H1 (cell line): ENCODE measurements at regions not wholly inside any gene's neighbourhood (a gene's known extent, or its start where the extent isn't known, plus 50 kb on each side); places are given as distances from the start of the nearest gene placed in this dataset.

Experiments
- CTCF ChIA-PET: fragments of 300-600 bp; sonication (Branson Sonifier 250); formaldehyde crosslinking; loops from one replicate; lab custom pipeline; 2021; ENCODE audit not compliant: partially characterized antibody; lab: Charles Lee
- POLR2A ChIA-PET: fragments of 300-600 bp; sonication (Branson Sonifier 250); formaldehyde crosslinking; loops from one replicate; lab custom pipeline; 2021; ENCODE audit warnings: inconsistent platforms; ENCODE audit not compliant: partially characterized antibody; lab: Charles Lee
- DNase-seq, 2 experiments: peaks; one replicate each; pipeline versions ENCODE4 v3.0.0 to v3.0.0-alpha.2; 2010 to 2022; ENCODE audit warnings: low spot score in 2 of 2, low read depth in 1 of 2, mixed read lengths in 1 of 2
- FAIRE-seq: peaks from 2 replicates; lab custom pipeline; 2011; peaks lifted over from hg19 to GRCh38; lab: Jason Lieb, UNC
- H2AFZ ChIP-seq: 2 replicates; pipeline ENCODE4 v1.8.1; 2012; ENCODE audit warnings: low read length, inconsistent platforms
- H2AK5ac ChIP-seq: 2 replicates; pipeline ENCODE4 v1.6.1; 2013; ENCODE audit warnings: low read depth, low read length
- H2BK120ac ChIP-seq: replicated peaks from 2 replicates; pipeline ENCODE3; 2013; ENCODE audit warnings: low read depth, low read length, inconsistent platforms
- H2BK12ac ChIP-seq: 2 replicates; pipeline ENCODE4 v1.6.1; 2013; ENCODE audit warnings: low read depth, low read length
- H2BK15ac ChIP-seq: 2 replicates; pipeline ENCODE4 v1.6.1; 2013; ENCODE audit warnings: low read length
- H2BK20ac ChIP-seq: 2 replicates; pipeline ENCODE4 v1.6.1; 2013; ENCODE audit warnings: low read length
- H2BK5ac ChIP-seq: 2 replicates; pipeline ENCODE4 v1.6.1; 2013; ENCODE audit warnings: low read depth, low read length
- H3K14ac ChIP-seq: 2 replicates; pipeline ENCODE4 v1.6.1; 2013; ENCODE audit warnings: inconsistent platforms; ENCODE audit not compliant: insufficient read length
- H3K18ac ChIP-seq: 2 replicates; pipeline ENCODE4 v1.6.1; 2013; ENCODE audit warnings: low read length; ENCODE audit errors: extremely low read depth
- H3K23ac ChIP-seq: 2 replicates; pipeline ENCODE4 v1.6.1; 2013; ENCODE audit warnings: inconsistent platforms; ENCODE audit not compliant: insufficient read length
- H3K23me2 ChIP-seq: 2 replicates; pipeline ENCODE4 v1.6.1; 2013; ENCODE audit warnings: low read depth, low read length
- H3K27ac ChIP-seq: 2 replicates; pipeline ENCODE4 v1.6.1; 2011; ENCODE audit warnings: low read depth, low read length, inconsistent platforms
- H3K27me3 ChIP-seq, 4 experiments: replicated peaks in 1 of 4; 1 replicate in 1 of 4; 2 replicates in 3 of 4; pipeline versions ENCODE4 v1.6.1 to v1.8.1; 2011 to 2013; ENCODE audit warnings: low read length in 3 of 4, mild to moderate bottlenecking in 3 of 4, inconsistent platforms in 2 of 4, mixed read lengths in 2 of 4, moderate library complexity in 1 of 4; ENCODE audit not compliant: control insufficient read depth in 3 of 4, insufficient read depth in 3 of 4; ENCODE audit errors: extremely low read depth in 1 of 4
- H3K36me3 ChIP-seq, 4 experiments: 2 replicates each; pipeline versions ENCODE4 v1.6.1 to v1.8.1; 2011 to 2013; ENCODE audit warnings: mild to moderate bottlenecking in 4 of 4, low read length in 3 of 4, moderate library complexity in 2 of 4, control low read depth in 1 of 4, inconsistent platforms in 1 of 4; ENCODE audit not compliant: insufficient read depth in 4 of 4, control insufficient read depth in 2 of 4
- H3K4ac ChIP-seq: replicated peaks from 2 replicates; pipeline ENCODE3; 2013; ENCODE audit warnings: low read length, low read depth, mixed read lengths, inconsistent platforms; ENCODE audit not compliant: insufficient read length
- H3K4me1 ChIP-seq, 4 experiments: replicated peaks in 1 of 4; 1 replicate in 1 of 4; 2 replicates in 3 of 4; pipeline versions ENCODE4 v1.6.1 to v1.8.1; 2011 to 2013; ENCODE audit warnings: low read length in 3 of 4, inconsistent platforms in 2 of 4, mixed read lengths in 1 of 4; ENCODE audit not compliant: insufficient read depth in 4 of 4, control insufficient read depth in 3 of 4
- H3K4me2 ChIP-seq, 2 experiments: 2 replicates each; pipeline versions ENCODE4 v1.6.1 to v1.8.1; 2011 to 2013; ENCODE audit warnings: low read depth in 2 of 2, low read length in 2 of 2, control low read depth in 1 of 2, inconsistent platforms in 1 of 2, mild to moderate bottlenecking in 1 of 2; ENCODE audit not compliant: insufficient read depth in 1 of 2
- H3K4me3 ChIP-seq, 4 experiments: fragments of 200-600, 300-600 bp in 1 of 4; sonication (generic), shearing (Covaris generic), sonication (Bioruptor Twin) in 1 of 4; 2 replicates each; pipeline versions ENCODE4 v1.5.1 to v1.8.1; 2011 to 2016; ENCODE audit warnings: low read length in 4 of 4, low read depth in 3 of 4, control low read depth in 2 of 4, inconsistent platforms in 2 of 4, mild to moderate bottlenecking in 2 of 4, mixed read lengths in 1 of 4, moderate library complexity in 1 of 4; ENCODE audit not compliant: insufficient read depth in 2 of 4; ENCODE audit errors: extremely low read depth in 1 of 4
- H3K56ac ChIP-seq: replicated peaks from 2 replicates; pipeline ENCODE3; 2013; ENCODE audit warnings: low read depth, mild to moderate bottlenecking, mixed read lengths, low read length, inconsistent platforms; ENCODE audit not compliant: insufficient read length
- H3K79me1 ChIP-seq: 2 replicates; pipeline ENCODE4 v1.6.1; 2013; ENCODE audit warnings: low read depth, low read length, control low read depth
- H3K79me2 ChIP-seq, 2 experiments: 2 replicates each; pipeline versions ENCODE4 v1.6.1 to v1.8.1; 2012 to 2013; ENCODE audit warnings: low read length in 2 of 2, mild to moderate bottlenecking in 2 of 2, inconsistent platforms in 1 of 2; ENCODE audit not compliant: insufficient read depth in 2 of 2, control insufficient read depth in 1 of 2
- H3K9ac ChIP-seq, 4 experiments: replicated peaks in 1 of 4; 1 replicate in 1 of 4; 2 replicates in 3 of 4; pipeline versions ENCODE4 v1.6.1 to v1.8.1; 2011 to 2013; ENCODE audit warnings: low read depth in 3 of 4, low read length in 3 of 4, control low read depth in 2 of 4, mild to moderate bottlenecking in 2 of 4, moderate library complexity in 2 of 4, inconsistent platforms in 1 of 4; ENCODE audit errors: extremely low read depth in 1 of 4
- H3K9me3 ChIP-seq, 2 experiments: 2 replicates each; pipeline versions ENCODE4 v1.6.1 to v1.8.1; 2012 to 2013; ENCODE audit warnings: mild to moderate bottlenecking in 2 of 2, moderate library complexity in 2 of 2, control low read depth in 1 of 2, inconsistent platforms in 1 of 2, low read depth in 1 of 2, low read length in 1 of 2, mixed read lengths in 1 of 2; ENCODE audit not compliant: insufficient read depth in 2 of 2
- H4K20me1 ChIP-seq, 2 experiments: replicated peaks in 1 of 2; 2 replicates each; pipeline versions ENCODE3 to v1.8.1; 2011 to 2013; ENCODE audit warnings: inconsistent platforms in 2 of 2, low read length in 2 of 2, mild to moderate bottlenecking in 1 of 2; ENCODE audit not compliant: insufficient read depth in 2 of 2, control insufficient read depth in 1 of 2
- H4K5ac ChIP-seq: 2 replicates; pipeline ENCODE4 v1.6.1; 2013; ENCODE audit warnings: low read length, low read depth, mixed read lengths, inconsistent platforms; ENCODE audit not compliant: insufficient read length
- H4K8ac ChIP-seq: 2 replicates; pipeline ENCODE4 v1.8.0; 2013; ENCODE audit warnings: mild to moderate bottlenecking, moderate library complexity, low read length, inconsistent platforms; ENCODE audit not compliant: insufficient read depth; ENCODE audit errors: extremely low read depth
- H4K91ac ChIP-seq: replicated peaks from 2 replicates; pipeline ENCODE3; 2013; ENCODE audit warnings: low read length, mixed read lengths, inconsistent platforms; ENCODE audit not compliant: insufficient read length
- CHD1 ChIP-seq: IDR thresholded peaks from 2 replicates; pipeline ENCODE4 v1.6.1; 2012; ENCODE audit warnings: low read depth, low read length, improper control_type of control experiment
- CHD2 ChIP-seq: IDR thresholded peaks from 2 replicates; pipeline ENCODE4 v1.6.1; 2012; ENCODE audit warnings: low read length, improper control_type of control experiment
- HDAC2 ChIP-seq, 2 experiments: fragments of 300-600 bp in 1 of 2; sonication (generic) in 1 of 2; IDR thresholded peaks; 2 replicates each; pipeline ENCODE4 v1.6.1; 2011 to 2012; ENCODE audit warnings: low read depth in 2 of 2, low read length in 2 of 2, mild to moderate bottlenecking in 2 of 2, moderate library complexity in 2 of 2, borderline replicate concordance in 1 of 2, inconsistent platforms in 1 of 2
- JUN ChIP-seq: IDR thresholded peaks from 2 replicates; pipeline ENCODE4 v1.6.1; 2011; ENCODE audit warnings: low read depth, mild to moderate bottlenecking, improper control_type of control experiment, low read length
- POLR2AphosphoS5 ChIP-seq: IDR thresholded peaks from 2 replicates; pipeline ENCODE4 v1.6.1; 2011; ENCODE audit warnings: low read depth, low read length
- TCF12 ChIP-seq: IDR thresholded peaks from 2 replicates; pipeline ENCODE4 v1.6.1; 2011; ENCODE audit warnings: low read depth, mild to moderate bottlenecking, low read length
- WGBS, 2 experiments: shearing (Covaris generic) in 1 of 2; methylation state at CpG; one replicate each; pipeline versions ENCODE4 v1.1.6 to v1.1.7; 2013 to 2015; ENCODE audit warnings: low lambda C conversion rate in 2 of 2, mixed read lengths in 2 of 2, inconsistent platforms in 1 of 2, low coverage in 1 of 2, missing lambda C conversion rate in 1 of 2; ENCODE audit not compliant: insufficient replicate concordance in 2 of 2, insufficient coverage in 1 of 2, insufficient read length in 1 of 2; ENCODE audit errors: extremely low coverage in 1 of 2, missing lambda C conversion rate in 1 of 2; 5-methylcytosine and 5-hydroxymethylcytosine counted together
- TF ChIP-seq, protein P1 (sequence below): IDR thresholded peaks from 2 replicates; pipeline ENCODE4 v1.6.1; 2011; ENCODE audit warnings: low read depth, mild to moderate bottlenecking, low read length; ENCODE audit not compliant: insufficient read depth

DNA sequence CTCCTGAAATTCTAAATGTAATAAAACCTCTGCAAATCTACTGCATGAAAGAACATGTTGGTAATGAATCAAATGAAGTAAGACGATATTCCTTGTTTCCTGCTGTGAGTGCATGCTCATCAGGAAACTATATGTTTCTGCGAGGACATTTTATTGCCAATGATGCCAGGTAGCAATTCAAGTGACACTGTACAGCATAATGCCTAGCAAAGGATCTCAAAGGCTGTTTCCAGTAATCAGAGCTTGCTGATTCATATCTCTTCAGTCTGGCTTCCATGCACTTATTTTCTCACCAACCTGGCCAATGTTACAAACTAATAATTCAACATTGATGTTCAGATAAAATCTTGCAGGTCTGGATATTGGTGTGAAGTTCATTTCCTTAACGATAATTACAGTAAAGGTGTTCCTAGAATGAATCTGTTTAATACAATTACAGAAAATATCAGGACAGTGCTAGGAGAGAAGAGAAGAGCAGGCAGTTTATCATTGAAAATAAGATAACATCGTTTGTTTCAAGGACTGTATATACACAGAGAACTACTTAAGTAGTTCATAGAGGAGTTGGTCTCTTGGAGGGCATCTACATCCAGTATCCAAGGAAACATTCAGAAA lies 568.5 kb upstream of the SOX11 start:
- H3K79me2 ChIP-seq = no peaks in the 10 kb centered on the region
- H3K9ac ChIP-seq = no peak overlapping the region
- H3K4ac ChIP-seq = no peak overlapping the region
- no peak overlapping the region for H2BK120ac ChIP-seq
- H3K56ac ChIP-seq = no peak overlapping the region
- no peak overlapping the region for H2BK5ac ChIP-seq
- no peak overlapping the region for H2AFZ ChIP-seq
- FAIRE-seq = no peak
- H3K23ac ChIP-seq = no peak overlapping the region
- H3K18ac ChIP-seq = no peak overlapping the region
- H4K91ac ChIP-seq = no peak overlapping the region
- H3K4me1 ChIP-seq = peaks cover 3 to 9% (median 5%) of the 10 kb centered on the region in 4 experiments; a peak in 3 of 7 replicates
- H3K23me2 ChIP-seq = no peaks in the 10 kb centered on the region
- H2BK12ac ChIP-seq = no peak overlapping the region
- H3K4me3 ChIP-seq = no peak overlapping the region
- no peaks in the 10 kb centered on the region for H3K36me3 ChIP-seq
- no peaks in the 10 kb centered on the region for H3K27me3 ChIP-seq
- H3K79me1 ChIP-seq = no peaks in the 10 kb centered on the region
- no peak overlapping the region for H4K5ac ChIP-seq
- no peak overlapping the region for H4K8ac ChIP-seq
- H2BK20ac ChIP-seq = peak overlapping the region; percentile 24; the same call in 1 of the 2 replicates
- TF ChIP-seq JUN (no peak), HDAC2 (IDR thresholded peaks at IDR 0.05; ENCODE audit: borderline replicate concordance in 1 of 2, low read depth in 2 of 2, low read length in 2 of 2) (no peak), TCF12 (no peak), CHD2 (no peak), POLR2AphosphoS5 (no peak), CHD1 (no peak)
- TF ChIP-seq, protein P1, sequence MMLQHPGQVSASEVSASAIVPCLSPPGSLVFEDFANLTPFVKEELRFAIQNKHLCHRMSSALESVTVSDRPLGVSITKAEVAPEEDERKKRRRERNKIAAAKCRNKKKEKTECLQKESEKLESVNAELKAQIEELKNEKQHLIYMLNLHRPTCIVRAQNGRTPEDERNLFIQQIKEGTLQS = no peak
- H2BK15ac ChIP-seq = no peak overlapping the region
- no peaks in the 10 kb centered on the region for H4K20me1 ChIP-seq
- DNase-seq = no peak
- no peak overlapping the region for H3K4me2 ChIP-seq
- WGBS, 2 experiments = 94% methylated on average over 4 of the region's 4 CpGs; no CpG with 5 or more reads in 1 of the 2 experiments
- ChIA-PET POLR2A (no interaction called here), CTCF (no interaction called here)
- no peak overlapping the region for H3K14ac ChIP-seq
- H3K27ac ChIP-seq = no peak overlapping the region
- H2AK5ac ChIP-seq = no peak overlapping the region
- H3K9me3 ChIP-seq = no peaks in the 10 kb centered on the region
